CD4-positive, alpha-beta T cell treated with Interleukin-1 beta for 1 hour (primary cell): ENCODE measurements at regions not wholly inside any gene's neighbourhood (a gene's known extent, or its start where the extent isn't known, plus 50 kb on each side); places are given as distances from the start of the nearest gene placed in this dataset.
A peak's percentile ranks its signal among the peaks of the same experiment; 100 is the strongest.
"Not testable (repeated sequence)": the region's sequence is repeated elsewhere in the genome, so short reads cannot be mapped to it uniquely, and the experiment has no call there.

Experiments
- DNase-seq, 2 donors: peaks; one replicate each; pipeline ENCODE4 v3.0.0-alpha.2; 2020 to 2022

GRCh38 chr3:125831005-125831750 is 137.8 kb upstream of the ROPN1B start:
- DNase-seq, result not testable (repeated sequence)

GRCh38 chr3:125835562-125835961 is 133.4 kb upstream of the ROPN1B start:
- peak in 1 of 2 donors; percentile 12 for DNase-seq

GRCh38 chr3:125836011-125836551 is 132.9 kb upstream of the ROPN1B start:
- DNase-seq, result peak; percentile 65 to 73

GRCh38 chr3:125836786-125837185 is 132.2 kb upstream of the ROPN1B start:
- DNase-seq, result peak in 1 of 2 donors; percentile 42

- DNase-seq, result not testable (repeated sequence)
Measured at GRCh38 chr3:125838857-125839256, 130.1 kb upstream of the ROPN1B start.

GRCh38 chr3:125840465-125840864 is 128.5 kb upstream of the ROPN1B start:
- not testable (repeated sequence) for DNase-seq

GRCh38 chr3:125847966-125848365 is 121.0 kb upstream of the ROPN1B start:
- DNase-seq, result not testable (repeated sequence)

GRCh38 chr3:125855006-125855405 is 114.0 kb upstream of the ROPN1B start:
- not testable (repeated sequence) for DNase-seq

- not testable (repeated sequence) for DNase-seq
Measured at GRCh38 chr3:125860547-125860946, 108.4 kb upstream of the ROPN1B start.

- not testable (repeated sequence) for DNase-seq
Measured at GRCh38 chr3:125862841-125863254, 106.1 kb upstream of the ROPN1B start.

- not testable (repeated sequence) for DNase-seq
Measured at GRCh38 chr3:125864532-125864931, 104.4 kb upstream of the ROPN1B start.

- not testable (repeated sequence) for DNase-seq
Measured at GRCh38 chr3:125886006-125886405, 83.0 kb upstream of the ROPN1B start.

- DNase-seq, result not testable (repeated sequence)
Measured at GRCh38 chr3:125899181-125899580, 69.8 kb upstream of the ROPN1B start.

GRCh38 chr3:125901473-125901872 is 67.5 kb upstream of the ROPN1B start:
- not testable (repeated sequence) for DNase-seq

- not testable (repeated sequence) for DNase-seq
Measured at GRCh38 chr3:125903780-125904455, 65.1 kb upstream of the ROPN1B start.

GRCh38 chr3:125907279-125907678 is 61.7 kb upstream of the ROPN1B start:
- not testable (repeated sequence) for DNase-seq

- not testable (repeated sequence) for DNase-seq
Measured at GRCh38 chr3:125910851-125911250, 58.1 kb upstream of the ROPN1B start.

GRCh38 chr3:125914608-125915436 is 54.2 kb upstream of the ROPN1B start:
- DNase-seq, result not testable (repeated sequence)

GRCh38 chr3:125915437-125915787 is 53.6 kb upstream of the ROPN1B start:
- not testable (repeated sequence) for DNase-seq

- peak; percentile 99 to 100 for DNase-seq
Measured at GRCh38 chr3:125915792-125916375, 53.1 kb upstream of the ROPN1B start.

GRCh38 chr3:125916376-125916978 is 52.5 kb upstream of the ROPN1B start:
- no peak for DNase-seq

- peak; percentile 24 to 38 for DNase-seq
Measured at GRCh38 chr3:125917020-125917549, 51.9 kb upstream of the ROPN1B start.
